BE2C (cell line): ENCODE measurements at regions not wholly inside any gene's neighbourhood (a gene's known extent, or its start where the extent isn't known, plus 50 kb on each side); places are given as distances from the start of the nearest gene placed in this dataset.

Source experiments
- DNase-seq: peaks from one replicate; pipeline ENCODE4 v3.0.0-alpha.2; 2020
- H3K27me3 ChIP-seq: fragments of 250-450 bp; sonication (Bioruptor Pico); 2 replicates; pipeline ENCODE4 v1.5.1; 2020; ENCODE audit warnings: mild to moderate bottlenecking
- H3K36me3 ChIP-seq: fragments of 250-450 bp; sonication (Bioruptor Pico); 2 replicates; pipeline ENCODE4 v1.5.1; 2020; ENCODE audit warnings: mild to moderate bottlenecking
- H3K4me1 ChIP-seq: fragments of 250-450 bp; sonication (Bioruptor Pico); 2 replicates; pipeline ENCODE4 v1.5.1; 2020
- H3K4me3 ChIP-seq: 2 replicates; pipeline ENCODE4 v1.5.1; 2011; ENCODE audit warnings: low read depth, low read length
- H3K9me3 ChIP-seq: fragments of 250-450 bp; sonication (Bioruptor Pico); 2 replicates; pipeline ENCODE4 v1.5.1; 2020
- CTCF ChIP-seq: IDR thresholded peaks from 2 replicates; pipeline ENCODE4 v1.5.1; 2012; ENCODE audit warnings: mild to moderate bottlenecking, low read depth, low read length

GRCh38 chr6:140960566-140960965 is 1172.2 kb upstream of the GJE1 start:
- no peak for TF ChIP-seq CTCF
- Histone ChIP-seq H3K27me3 (no peaks in the 10 kb centered on the region), H3K4me3 (no peak overlapping the region), H3K9me3 (no peaks in the 10 kb centered on the region), H3K36me3 (no peaks in the 10 kb centered on the region), H3K4me1 (no peaks in the 10 kb centered on the region)
- DNase-seq, result no peak

GRCh38 chr6:140957386-140957785 is 1175.3 kb upstream of the GJE1 start:
- no peak for TF ChIP-seq CTCF
- DNase-seq, result no peak
- H3K4me3 ChIP-seq, result no peak overlapping the region
- H3K4me1 ChIP-seq, result no peaks in the 10 kb centered on the region
- no peaks in the 10 kb centered on the region for H3K27me3 ChIP-seq
- H3K9me3 ChIP-seq, result no peaks in the 10 kb centered on the region
- no peaks in the 10 kb centered on the region for H3K36me3 ChIP-seq

- no peaks in the 10 kb centered on the region for H3K4me1 ChIP-seq
- DNase-seq, result no peak
- H3K9me3 ChIP-seq, result no peaks in the 10 kb centered on the region
- no peak for TF ChIP-seq CTCF
- no peaks in the 10 kb centered on the region for H3K36me3 ChIP-seq
- H3K4me3 ChIP-seq, result no peak overlapping the region
- no peaks in the 10 kb centered on the region for H3K27me3 ChIP-seq
These were observed 1176.0 kb upstream of the GJE1 start for GRCh38 chr6:140956571-140957369.

- TF ChIP-seq CTCF, result no peak
- Histone ChIP-seq H3K27me3 (no peaks in the 10 kb centered on the region), H3K4me1 (no peaks in the 10 kb centered on the region), H3K9me3 (no peaks in the 10 kb centered on the region), H3K36me3 (no peaks in the 10 kb centered on the region), H3K4me3 (no peak overlapping the region)
- DNase-seq, result no peak
These were observed 1192.3 kb upstream of the GJE1 start for GRCh38 chr6:140940251-140940925.

GRCh38 chr6:140932909-140933308 is 1199.8 kb upstream of the GJE1 start:
- TF ChIP-seq CTCF, result no peak
- Histone ChIP-seq H3K4me1 (no peaks in the 10 kb centered on the region), H3K4me3 (no peak overlapping the region), H3K9me3 (no peaks in the 10 kb centered on the region), H3K36me3 (no peaks in the 10 kb centered on the region), H3K27me3 (no peaks in the 10 kb centered on the region)
- no peak for DNase-seq

GRCh38 chr6:140931581-140931980 is 1201.1 kb upstream of the GJE1 start:
- no peak for TF ChIP-seq CTCF
- no peak overlapping the region for H3K4me3 ChIP-seq

More at GRCh38 chr6:140931581-140931980, 1201.1 kb upstream of the GJE1 start:
- no peaks in the 10 kb centered on the region for H3K4me1 ChIP-seq
- no peaks in the 10 kb centered on the region for H3K27me3 ChIP-seq
- DNase-seq, result no peak
- H3K9me3 ChIP-seq, result no peaks in the 10 kb centered on the region
- no peaks in the 10 kb centered on the region for H3K36me3 ChIP-seq
